Osteoblast (primary cell): ENCODE measurements at regions not wholly inside any gene's neighbourhood (a gene's known extent, or its start where the extent isn't known, plus 50 kb on each side); places are given as distances from the start of the nearest gene placed in this dataset.

Source experiments
- DNase-seq: peaks from one replicate; pipeline ENCODE4 v3.0.0; 2011; ENCODE audit warnings: low spot score, mixed read lengths; ENCODE audit not compliant: insufficient read length; ENCODE audit errors: missing footprints
- H2AFZ ChIP-seq: 2 replicates; pipeline ENCODE4 v1.6.0; 2011; ENCODE audit warnings: mild to moderate bottlenecking, low read length
- H3K27ac ChIP-seq: 2 replicates; pipeline ENCODE4 v1.5.1; 2011; ENCODE audit warnings: mild to moderate bottlenecking, low read depth, low read length, moderate library complexity
- H3K27me3 ChIP-seq: 2 replicates; pipeline ENCODE4 v1.6.0; 2012; ENCODE audit warnings: mild to moderate bottlenecking, control low read depth, inconsistent platforms, low read length, moderate library complexity; ENCODE audit not compliant: insufficient read depth
- H3K36me3 ChIP-seq: 2 replicates; pipeline ENCODE4 v1.5.1; 2011; ENCODE audit warnings: mild to moderate bottlenecking, low read length, control low read depth, moderate library complexity; ENCODE audit not compliant: insufficient read depth
- H3K4me1 ChIP-seq: 2 replicates; pipeline ENCODE4 v1.5.1; 2011; ENCODE audit warnings: mild to moderate bottlenecking, low read length, control low read depth, moderate library complexity; ENCODE audit not compliant: insufficient read depth
- H3K4me2 ChIP-seq: 2 replicates; pipeline ENCODE4 v1.6.0; 2011; ENCODE audit warnings: mild to moderate bottlenecking, low read length; ENCODE audit not compliant: insufficient read depth
- H3K4me3 ChIP-seq: fragments of 200-600 bp; sonication (generic); 3 replicates; pipeline ENCODE4 v1.5.1; 2012; ENCODE audit warnings: mild to moderate bottlenecking, low read length, inconsistent platforms; ENCODE audit not compliant: insufficient read depth
- H3K79me2 ChIP-seq: 2 replicates; pipeline ENCODE4 v1.6.0; 2012; ENCODE audit warnings: mild to moderate bottlenecking, low read length, control low read depth, inconsistent platforms; ENCODE audit not compliant: insufficient read depth
- H3K9me3 ChIP-seq: 2 replicates; pipeline ENCODE4 v1.5.1; 2011; ENCODE audit warnings: low read depth, low read length, control low read depth
- H4K20me1 ChIP-seq: 2 replicates; pipeline ENCODE4 v1.6.0; 2012; ENCODE audit warnings: mild to moderate bottlenecking, low read length, control low read depth; ENCODE audit not compliant: insufficient read depth
- TF ChIP-seq, protein P1 (sequence below): IDR thresholded peaks from 2 replicates; pipeline ENCODE4 v1.5.1; 2011; ENCODE audit warnings: mild to moderate bottlenecking, low read depth, low read length, moderate library complexity; ENCODE audit errors: extremely low read depth

DNA sequence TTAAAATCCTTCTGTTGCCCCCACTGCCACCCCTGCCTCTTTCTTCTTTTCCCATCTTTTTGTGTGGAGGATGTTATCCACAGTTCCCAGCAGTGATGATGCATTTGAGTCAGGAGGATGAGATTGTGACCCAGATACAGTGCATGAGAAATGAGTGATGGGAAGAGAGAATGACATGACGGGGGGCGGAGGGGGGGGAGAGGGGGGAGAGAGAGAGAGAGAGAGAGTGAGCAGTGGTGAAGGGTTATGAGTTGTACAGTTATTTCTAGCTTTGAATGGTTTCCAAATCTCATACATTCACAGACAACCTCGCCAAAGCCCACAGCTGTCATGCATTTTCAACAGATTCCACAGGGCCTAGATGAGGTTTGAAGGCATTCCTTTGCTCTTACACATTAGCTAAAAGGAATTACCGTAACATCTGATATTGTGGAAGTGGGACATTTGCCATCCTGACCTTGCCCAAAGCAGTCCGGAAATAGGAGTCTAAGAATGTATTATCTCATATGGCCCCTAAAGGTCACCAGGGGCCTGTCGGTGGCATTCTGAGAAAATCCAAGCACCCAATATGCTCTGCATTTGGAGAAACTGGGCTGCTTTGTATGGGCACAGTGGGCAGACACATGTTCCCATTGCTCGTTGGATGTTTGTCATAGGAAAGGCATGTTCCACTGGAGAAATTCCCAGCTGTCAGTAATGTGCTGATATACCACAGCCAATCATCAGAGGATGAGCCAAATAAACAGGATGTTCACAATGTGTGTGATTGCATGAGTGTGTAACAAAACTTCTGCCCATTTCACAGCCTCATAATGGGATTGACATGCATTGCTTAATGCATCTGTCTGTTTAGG is 435.8 kb downstream of the SPRY1 start:
- no peaks in the 10 kb centered on the region for H3K27me3 ChIP-seq
- H3K4me2 ChIP-seq, result peak overlapping the region; percentile 65
- H3K4me1 ChIP-seq, result peaks cover 21% of the 10 kb centered on the region
- no peaks in the 10 kb centered on the region for H3K9me3 ChIP-seq
- H3K79me2 ChIP-seq, result no peaks in the 10 kb centered on the region
- H3K4me3 ChIP-seq, result peak overlapping the region; percentile 34
- no peaks in the 10 kb centered on the region for H3K36me3 ChIP-seq
- peak; percentile 59 for DNase-seq
- TF ChIP-seq, protein P1, sequence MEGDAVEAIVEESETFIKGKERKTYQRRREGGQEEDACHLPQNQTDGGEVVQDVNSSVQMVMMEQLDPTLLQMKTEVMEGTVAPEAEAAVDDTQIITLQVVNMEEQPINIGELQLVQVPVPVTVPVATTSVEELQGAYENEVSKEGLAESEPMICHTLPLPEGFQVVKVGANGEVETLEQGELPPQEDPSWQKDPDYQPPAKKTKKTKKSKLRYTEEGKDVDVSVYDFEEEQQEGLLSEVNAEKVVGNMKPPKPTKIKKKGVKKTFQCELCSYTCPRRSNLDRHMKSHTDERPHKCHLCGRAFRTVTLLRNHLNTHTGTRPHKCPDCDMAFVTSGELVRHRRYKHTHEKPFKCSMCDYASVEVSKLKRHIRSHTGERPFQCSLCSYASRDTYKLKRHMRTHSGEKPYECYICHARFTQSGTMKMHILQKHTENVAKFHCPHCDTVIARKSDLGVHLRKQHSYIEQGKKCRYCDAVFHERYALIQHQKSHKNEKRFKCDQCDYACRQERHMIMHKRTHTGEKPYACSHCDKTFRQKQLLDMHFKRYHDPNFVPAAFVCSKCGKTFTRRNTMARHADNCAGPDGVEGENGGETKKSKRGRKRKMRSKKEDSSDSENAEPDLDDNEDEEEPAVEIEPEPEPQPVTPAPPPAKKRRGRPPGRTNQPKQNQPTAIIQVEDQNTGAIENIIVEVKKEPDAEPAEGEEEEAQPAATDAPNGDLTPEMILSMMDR, result no peak
- no peak overlapping the region for H2AFZ ChIP-seq
- H3K27ac ChIP-seq, result peak overlapping the region; percentile 99
- no peaks in the 10 kb centered on the region for H4K20me1 ChIP-seq

DNA sequence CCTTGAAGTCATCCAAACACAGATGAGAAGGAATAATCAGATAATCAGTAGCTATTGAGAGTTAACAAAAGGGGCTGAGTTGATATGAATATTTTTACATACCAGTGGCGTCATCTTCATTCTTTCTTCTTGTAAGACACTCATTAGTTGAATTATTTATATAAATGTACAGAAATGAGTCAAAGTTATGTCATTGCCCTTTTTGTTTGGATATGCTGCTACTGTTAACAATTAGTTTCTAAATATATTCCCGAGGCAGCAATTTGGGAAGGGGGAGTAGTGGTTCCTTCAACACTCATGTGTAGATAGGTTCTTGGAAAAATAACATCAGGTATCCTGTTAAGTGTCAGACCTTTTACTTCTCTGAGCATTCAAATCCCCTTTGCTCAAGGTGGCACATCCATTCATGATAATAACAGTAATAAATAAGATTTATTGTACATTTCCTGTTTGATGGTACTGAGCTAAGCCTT is 436.6 kb downstream of the SPRY1 start:
- peak; percentile 67 for DNase-seq
- H4K20me1 ChIP-seq, result no peaks in the 10 kb centered on the region
- H3K27ac ChIP-seq, result peak overlapping the region; percentile 92
- H3K27me3 ChIP-seq, result no peaks in the 10 kb centered on the region
- H3K4me2 ChIP-seq, result peak overlapping the region; percentile 65
- H3K4me3 ChIP-seq, result no peak overlapping the region
- H3K4me1 ChIP-seq, result peaks cover 21% of the 10 kb centered on the region
- H3K79me2 ChIP-seq, result no peaks in the 10 kb centered on the region
- TF ChIP-seq, protein P1, result no peak
- no peaks in the 10 kb centered on the region for H3K9me3 ChIP-seq
- no peak overlapping the region for H2AFZ ChIP-seq
- H3K36me3 ChIP-seq, result no peaks in the 10 kb centered on the region

GRCh38 chr4:123835831-123836590 is 439.4 kb downstream of the SPRY1 start:
- H3K79me2 ChIP-seq, result no peaks in the 10 kb centered on the region
- H2AFZ ChIP-seq, result no peak overlapping the region
- no peak overlapping the region for H3K27ac ChIP-seq
- no peaks in the 10 kb centered on the region for H4K20me1 ChIP-seq
- H3K9me3 ChIP-seq, result no peaks in the 10 kb centered on the region
- no peak overlapping the region for H3K4me3 ChIP-seq
- TF ChIP-seq, protein P1, result no peak
- peaks cover 21% of the 10 kb centered on the region for H3K4me1 ChIP-seq
- H3K4me2 ChIP-seq, result no peak overlapping the region
- no peak for DNase-seq
- H3K27me3 ChIP-seq, result no peaks in the 10 kb centered on the region
- H3K36me3 ChIP-seq, result no peaks in the 10 kb centered on the region
